GM12891 (cell line): ENCODE measurements at regions not wholly inside any gene's neighbourhood (a gene's known extent, or its start where the extent isn't known, plus 50 kb on each side); places are given as distances from the start of the nearest gene placed in this dataset.

Experiments used
- PAX5 ChIP-seq: IDR thresholded peaks from 2 replicates; pipeline ENCODE4 v1.6.1; 2011; ENCODE audit warnings: low read length, moderate library complexity, mild to moderate bottlenecking; ENCODE audit not compliant: insufficient read depth, severe bottlenecking
- POLR2A ChIP-seq: IDR thresholded peaks from 2 replicates; pipeline ENCODE4 v1.6.1; 2011; ENCODE audit warnings: low read depth, low read length, control low read depth
- POLR2AphosphoS5 ChIP-seq: IDR thresholded peaks from 2 replicates; pipeline ENCODE4 v1.6.1; 2011; ENCODE audit warnings: low read depth, low read length, control low read depth
- POU2F2 ChIP-seq: IDR thresholded peaks from 2 replicates; pipeline ENCODE4 v1.6.1; 2011; ENCODE audit warnings: low read depth, mild to moderate bottlenecking, control low read depth, low read length, moderate library complexity
- SPI1 ChIP-seq: IDR thresholded peaks from 2 replicates; pipeline ENCODE4 v1.6.1; 2011; ENCODE audit warnings: low read depth, low read length, control low read depth
- TAF1 ChIP-seq: IDR thresholded peaks from 2 replicates; pipeline ENCODE4 v1.6.1; 2011; ENCODE audit warnings: low read depth, low read length, control low read depth

GRCh38 chr7:32285698-32286097, 204.5 kb downstream of the LSM5 start:
- TF ChIP-seq POLR2A: no peak
- no peak for TF ChIP-seq POLR2AphosphoS5
- no peak for TF ChIP-seq PAX5
- no peak for TF ChIP-seq TAF1
- no peak for TF ChIP-seq POU2F2
- TF ChIP-seq SPI1: no peak
